DND-41 (cell line): ENCODE measurements at regions not wholly inside any gene's neighbourhood (a gene's known extent, or its start where the extent isn't known, plus 50 kb on each side); places are given as distances from the start of the nearest gene placed in this dataset.

Experiments
- EZH2 ChIP-seq: IDR thresholded peaks from 3 replicates; pipeline ENCODE4 v1.6.1; 2012; ENCODE audit warnings: borderline replicate concordance, low read depth, mild to moderate bottlenecking, moderate library complexity, low read length, inconsistent platforms; ENCODE audit not compliant: severe bottlenecking
- TF ChIP-seq, protein P1 (sequence below): IDR thresholded peaks from 2 replicates; pipeline ENCODE4 v1.5.1; 2012; ENCODE audit warnings: borderline replicate concordance, low read length, moderate library complexity, mild to moderate bottlenecking; ENCODE audit not compliant: poor library complexity, severe bottlenecking; ENCODE audit errors: extremely low read depth

DNA sequence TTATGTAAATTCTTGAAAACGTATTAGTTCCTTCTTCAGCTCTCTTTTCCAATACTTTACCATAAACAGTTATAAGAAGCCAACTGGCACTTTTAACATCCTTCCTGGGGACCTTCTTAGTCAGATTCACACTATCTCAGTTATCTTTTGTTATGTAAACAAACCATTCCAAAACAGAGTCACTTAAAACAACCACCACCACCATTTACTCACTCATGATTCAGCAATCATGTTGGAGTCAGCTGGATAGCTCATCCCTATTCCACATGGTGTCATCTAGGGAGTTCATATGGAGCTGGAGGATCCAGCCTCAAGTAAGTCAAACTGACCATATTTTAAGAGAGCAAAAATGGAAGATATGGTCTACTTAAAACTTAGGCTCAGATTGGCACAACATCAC is 240.3 kb upstream of the IRX3 start:
- TF ChIP-seq, protein P1, sequence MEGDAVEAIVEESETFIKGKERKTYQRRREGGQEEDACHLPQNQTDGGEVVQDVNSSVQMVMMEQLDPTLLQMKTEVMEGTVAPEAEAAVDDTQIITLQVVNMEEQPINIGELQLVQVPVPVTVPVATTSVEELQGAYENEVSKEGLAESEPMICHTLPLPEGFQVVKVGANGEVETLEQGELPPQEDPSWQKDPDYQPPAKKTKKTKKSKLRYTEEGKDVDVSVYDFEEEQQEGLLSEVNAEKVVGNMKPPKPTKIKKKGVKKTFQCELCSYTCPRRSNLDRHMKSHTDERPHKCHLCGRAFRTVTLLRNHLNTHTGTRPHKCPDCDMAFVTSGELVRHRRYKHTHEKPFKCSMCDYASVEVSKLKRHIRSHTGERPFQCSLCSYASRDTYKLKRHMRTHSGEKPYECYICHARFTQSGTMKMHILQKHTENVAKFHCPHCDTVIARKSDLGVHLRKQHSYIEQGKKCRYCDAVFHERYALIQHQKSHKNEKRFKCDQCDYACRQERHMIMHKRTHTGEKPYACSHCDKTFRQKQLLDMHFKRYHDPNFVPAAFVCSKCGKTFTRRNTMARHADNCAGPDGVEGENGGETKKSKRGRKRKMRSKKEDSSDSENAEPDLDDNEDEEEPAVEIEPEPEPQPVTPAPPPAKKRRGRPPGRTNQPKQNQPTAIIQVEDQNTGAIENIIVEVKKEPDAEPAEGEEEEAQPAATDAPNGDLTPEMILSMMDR = no peak
- TF ChIP-seq EZH2 = no peak
